Type B pancreatic cell (in vitro differentiated cells): ENCODE measurements at regions not wholly inside any gene's neighbourhood (a gene's known extent, or its start where the extent isn't known, plus 50 kb on each side); places are given as distances from the start of the nearest gene placed in this dataset.

Source experiments
- DNase-seq: peaks from one replicate; pipeline ENCODE4 v3.0.0; 2021; ENCODE audit warnings: mixed read lengths; ENCODE audit not compliant: unreplicated experiment; ENCODE audit errors: extremely low spot score
- H3K27ac Mint-ChIP-seq: 2 replicates; pipeline ENCODE4 v1.8.0; 2021; ENCODE audit warnings: mild to moderate bottlenecking, mixed read lengths
- H3K27me3 Mint-ChIP-seq: 2 replicates; pipeline ENCODE4 v1.8.0; 2021; ENCODE audit warnings: mixed read lengths
- H3K36me3 Mint-ChIP-seq: 2 replicates; pipeline ENCODE4 v1.8.0; 2021; ENCODE audit warnings: mixed read lengths
- H3K4me1 Mint-ChIP-seq: one replicate; pipeline ENCODE4 v1.8.0; 2021; ENCODE audit warnings: mixed read lengths; ENCODE audit not compliant: unreplicated experiment
- H3K4me3 Mint-ChIP-seq: 2 replicates; pipeline ENCODE4 v1.8.0; 2021; ENCODE audit warnings: mild to moderate bottlenecking, mixed read lengths
- H3K9me3 Mint-ChIP-seq: 2 replicates; pipeline ENCODE4 v1.8.0; 2021; ENCODE audit warnings: mixed read lengths
- TF ChIP-seq, protein P1 (sequence below): fragments of 200-600 bp; sonication (generic); conservative IDR thresholded peaks from 2 replicates; pipeline ENCODE4 v1.5.0; 2021; ENCODE audit warnings: antibody characterized with exemption, mild to moderate bottlenecking

DNA sequence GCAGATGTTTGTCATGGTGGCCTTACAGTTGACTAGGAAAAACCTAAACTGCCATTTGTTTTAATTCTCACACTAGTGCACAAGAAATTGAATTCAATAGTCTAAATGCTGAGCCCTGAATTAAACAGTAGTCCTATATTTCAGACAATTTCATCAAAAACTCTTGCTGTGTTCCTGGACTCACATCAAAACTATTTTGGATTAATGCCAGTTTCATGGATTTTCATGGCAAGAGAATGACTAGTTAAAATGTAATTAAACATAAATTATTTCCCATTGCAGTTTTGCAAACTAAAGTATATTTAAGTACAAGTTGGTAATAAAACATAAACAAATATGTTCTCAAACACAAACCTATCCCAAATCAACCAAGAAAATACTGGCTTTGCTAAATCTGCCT lies 468.0 kb upstream of the PRICKLE1 start:
- peaks cover 16% of the 10 kb centered on the region for H3K9me3 Mint-ChIP-seq

DNA sequence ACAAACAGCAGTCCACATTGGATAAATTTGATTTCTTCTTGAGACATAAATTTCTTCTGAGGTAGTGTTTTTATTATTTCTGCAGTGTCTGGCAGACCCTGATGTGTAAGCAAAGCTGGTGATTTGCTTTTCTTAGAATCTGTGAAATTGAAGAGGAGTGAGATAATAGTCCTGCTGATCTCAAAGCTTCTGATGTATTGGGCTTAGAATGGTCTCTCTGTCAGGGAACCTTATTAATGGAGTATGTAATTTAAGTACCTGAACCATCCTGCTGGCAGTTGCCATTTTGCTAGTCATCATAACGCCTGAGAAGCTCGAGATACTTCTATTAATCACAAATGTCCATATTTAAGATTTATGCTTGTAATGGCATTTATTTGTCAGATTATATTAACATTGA lies 464.5 kb upstream of the PRICKLE1 start:
- Mint-ChIP-seq H3K27ac (no peak overlapping the region), H3K27me3 (no peaks in the 10 kb centered on the region), H3K4me3 (no peak overlapping the region), H3K9me3 (peaks cover 7% of the 10 kb centered on the region), H3K36me3 (no peaks in the 10 kb centered on the region), H3K4me1 (peaks cover 22% of the 10 kb centered on the region)
- TF ChIP-seq, protein P1, sequence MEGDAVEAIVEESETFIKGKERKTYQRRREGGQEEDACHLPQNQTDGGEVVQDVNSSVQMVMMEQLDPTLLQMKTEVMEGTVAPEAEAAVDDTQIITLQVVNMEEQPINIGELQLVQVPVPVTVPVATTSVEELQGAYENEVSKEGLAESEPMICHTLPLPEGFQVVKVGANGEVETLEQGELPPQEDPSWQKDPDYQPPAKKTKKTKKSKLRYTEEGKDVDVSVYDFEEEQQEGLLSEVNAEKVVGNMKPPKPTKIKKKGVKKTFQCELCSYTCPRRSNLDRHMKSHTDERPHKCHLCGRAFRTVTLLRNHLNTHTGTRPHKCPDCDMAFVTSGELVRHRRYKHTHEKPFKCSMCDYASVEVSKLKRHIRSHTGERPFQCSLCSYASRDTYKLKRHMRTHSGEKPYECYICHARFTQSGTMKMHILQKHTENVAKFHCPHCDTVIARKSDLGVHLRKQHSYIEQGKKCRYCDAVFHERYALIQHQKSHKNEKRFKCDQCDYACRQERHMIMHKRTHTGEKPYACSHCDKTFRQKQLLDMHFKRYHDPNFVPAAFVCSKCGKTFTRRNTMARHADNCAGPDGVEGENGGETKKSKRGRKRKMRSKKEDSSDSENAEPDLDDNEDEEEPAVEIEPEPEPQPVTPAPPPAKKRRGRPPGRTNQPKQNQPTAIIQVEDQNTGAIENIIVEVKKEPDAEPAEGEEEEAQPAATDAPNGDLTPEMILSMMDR: no peak
- no peak for DNase-seq

More for the DNA sequence above, 468.0 kb upstream of the PRICKLE1 start:
- Mint-ChIP-seq H3K27ac (no peak overlapping the region), H3K4me3 (no peak overlapping the region), H3K27me3 (no peaks in the 10 kb centered on the region), H3K4me1 (peaks cover 27% of the 10 kb centered on the region), H3K36me3 (no peaks in the 10 kb centered on the region)
- DNase-seq: no peak
- TF ChIP-seq, protein P1: no peak

DNA sequence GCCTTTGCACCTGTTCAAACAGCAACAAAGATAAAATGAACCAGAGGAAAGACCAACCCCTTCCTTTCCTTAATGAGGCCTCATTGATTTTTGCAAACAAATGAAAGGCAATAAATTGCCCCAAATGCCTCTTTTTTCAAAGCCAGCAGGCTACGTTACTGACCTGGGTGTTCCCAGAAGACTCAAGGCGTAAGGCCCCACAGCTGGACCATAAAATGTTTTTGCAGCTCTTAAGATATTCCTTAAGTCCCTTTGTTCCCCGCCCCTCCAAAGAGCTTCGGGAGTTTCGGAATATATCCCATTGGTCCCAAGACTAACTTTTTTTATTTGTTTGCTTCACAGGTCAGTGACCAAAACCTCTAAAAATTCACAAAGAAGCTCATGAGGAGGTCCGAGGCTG lies 462.9 kb upstream of the PRICKLE1 start:
- H3K36me3 Mint-ChIP-seq: no peaks in the 10 kb centered on the region
- H3K27me3 Mint-ChIP-seq: no peaks in the 10 kb centered on the region
- TF ChIP-seq, protein P1: no peak
- H3K4me1 Mint-ChIP-seq: peaks cover 22% of the 10 kb centered on the region
- no peak overlapping the region for H3K4me3 Mint-ChIP-seq
- peaks cover 11% of the 10 kb centered on the region for H3K9me3 Mint-ChIP-seq
- no peak for DNase-seq
- no peak overlapping the region for H3K27ac Mint-ChIP-seq

DNA sequence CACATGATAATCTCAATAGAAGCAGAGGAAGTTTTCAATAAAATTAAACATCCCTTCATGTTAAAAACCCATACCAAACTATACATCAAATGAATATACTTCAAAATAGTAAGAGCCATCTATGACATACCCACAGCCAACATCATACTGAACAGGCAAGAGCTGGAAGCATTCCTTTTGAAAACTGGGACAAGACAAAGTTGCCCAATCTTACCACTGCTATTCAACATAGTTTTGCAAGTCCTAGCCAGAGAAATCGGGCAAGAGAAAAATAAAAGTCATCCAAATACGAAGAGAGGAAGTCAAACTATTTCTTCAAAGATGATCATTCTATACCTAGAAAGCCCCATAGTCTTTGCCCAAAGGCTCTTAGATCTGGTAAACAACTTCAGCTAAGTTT lies 454.7 kb upstream of the PRICKLE1 start:
- Mint-ChIP-seq H3K4me1 (peaks cover 1% of the 10 kb centered on the region), H3K9me3 (peaks cover 8% of the 10 kb centered on the region), H3K27me3 (no peaks in the 10 kb centered on the region), H3K27ac (no peak overlapping the region), H3K36me3 (no peaks in the 10 kb centered on the region), H3K4me3 (no peak overlapping the region)
- TF ChIP-seq, protein P1: no peak
- DNase-seq: no peak

DNA sequence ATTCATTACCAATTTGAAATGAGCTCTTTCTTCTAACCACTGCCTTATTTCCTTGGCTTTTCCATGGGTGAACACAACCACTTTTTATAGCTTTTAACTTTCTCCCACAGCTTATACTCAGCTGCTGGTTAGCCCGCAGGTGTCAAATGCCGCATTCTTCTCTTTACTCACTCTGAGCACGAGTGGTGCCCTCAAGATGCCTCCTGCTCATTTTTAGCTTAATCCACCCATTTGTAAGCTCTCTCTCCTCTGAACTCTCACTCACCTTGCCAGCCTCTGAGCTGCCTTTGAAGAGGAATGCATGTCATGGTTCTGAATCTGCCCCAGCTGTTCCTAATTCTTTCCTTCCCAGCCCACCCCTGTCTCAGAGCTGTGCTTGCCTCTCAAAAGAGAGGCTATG lies 449.4 kb upstream of the PRICKLE1 start:
- no peaks in the 10 kb centered on the region for H3K27me3 Mint-ChIP-seq
- no peak overlapping the region for H3K27ac Mint-ChIP-seq
- TF ChIP-seq, protein P1: no peak
- peaks cover 6% of the 10 kb centered on the region for H3K4me1 Mint-ChIP-seq
- no peak for DNase-seq
- H3K9me3 Mint-ChIP-seq: peaks cover 13% of the 10 kb centered on the region
- no peak overlapping the region for H3K4me3 Mint-ChIP-seq
- H3K36me3 Mint-ChIP-seq: no peaks in the 10 kb centered on the region

DNA sequence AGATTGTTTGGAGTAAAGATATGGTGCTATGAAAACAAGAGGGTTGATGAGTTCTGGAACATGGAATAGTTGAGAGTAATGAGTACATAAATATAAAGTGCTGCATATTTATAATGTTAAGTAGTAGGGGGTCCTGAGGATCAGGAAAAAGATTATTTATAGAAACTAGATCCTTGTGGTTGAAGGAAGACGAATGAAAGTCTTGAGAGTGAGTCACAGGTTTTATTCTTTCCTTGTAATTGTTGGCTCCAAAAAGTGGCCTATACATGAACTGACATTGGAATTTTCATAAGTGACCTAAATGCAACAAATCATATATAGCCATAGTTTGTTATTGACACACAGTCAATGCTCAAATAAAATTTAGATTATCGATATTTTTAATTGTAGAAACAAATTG lies 440.4 kb upstream of the PRICKLE1 start:
- DNase-seq: no peak
- Mint-ChIP-seq H3K4me3 (no peak overlapping the region), H3K4me1 (peaks cover 4% of the 10 kb centered on the region), H3K9me3 (peaks cover 16% of the 10 kb centered on the region), H3K36me3 (no peaks in the 10 kb centered on the region), H3K27me3 (no peaks in the 10 kb centered on the region), H3K27ac (no peak overlapping the region)
- TF ChIP-seq, protein P1: no peak
